HepG2 (cell line): ENCODE measurements at regions not wholly inside any gene's neighbourhood (a gene's known extent, or its start where the extent isn't known, plus 50 kb on each side); places are given as distances from the start of the nearest gene placed in this dataset.

ENCODE experiments used
- ATAC-seq: fragments of 200-7000 bp; cut with Tn5 transposase; 3 replicates; pipeline ENCODE4 v1.9.1; 2020; ENCODE audit warnings: mild to moderate bottlenecking, moderate library complexity
- BruUV-seq: library from RNA; stranded (reverse); fragments of 400-500 nt; replicated peaks from 2 replicates; lab custom pipeline; 2021; lab: Mats Ljungman, UMichigan
- CTCF ChIA-PET: fragments of 300-600 bp; formaldehyde crosslinking; extraction: SDS; loops from one replicate; lab custom pipeline; 2021; ENCODE audit warnings: low total read pairs, inconsistent platforms, low intra/inter-chr PET ratio; lab: Yijun Ruan, JAX
- POLR2A ChIA-PET: fragments of 350-600 bp; sonication (Branson Sonifier 250); formaldehyde crosslinking; loops from one replicate; lab custom pipeline; 2020; ENCODE audit warnings: antibody characterized with exemption, inconsistent platforms; lab: Yijun Ruan, JAX
- DNase-seq: peaks from one replicate; pipeline ENCODE4 v3.0.0-alpha.2; 2015; ENCODE audit warnings: low spot score
- FAIRE-seq: peaks from 3 replicates; lab custom pipeline; 2011; peaks lifted over from hg19 to GRCh38; lab: Jason Lieb, UNC
- H2AFZ ChIP-seq: one replicate; pipeline ENCODE4 v1.6.1; 2011; ENCODE audit warnings: low read length, inconsistent platforms
- H3K27ac ChIP-seq: fragments of 300-600 bp; 3 replicates; pipeline ENCODE4 v1.8.0; 2011; ENCODE audit warnings: mixed run types, mild to moderate bottlenecking, mixed read lengths, low read length, inconsistent platforms; ENCODE audit not compliant: insufficient read depth; ENCODE audit errors: extremely low read length
- H3K27me3 ChIP-seq, 2 experiments: fragments of 200-600 bp in 1 of 2; 2 replicates in 1 of 2; 3 replicates in 1 of 2; pipeline versions ENCODE4 v1.6.0 to v1.8.0; 2011; ENCODE audit warnings: low read length in 2 of 2, mild to moderate bottlenecking in 2 of 2, moderate library complexity in 2 of 2, inconsistent platforms in 1 of 2; ENCODE audit not compliant: insufficient read depth in 2 of 2, control insufficient read depth in 1 of 2
- H3K36me3 ChIP-seq, 2 experiments: fragments of 200-600 bp in 1 of 2; replicated peaks in 1 of 2; 2 replicates in 1 of 2; 3 replicates in 1 of 2; pipeline versions ENCODE4 v1.5.1 to v1.8.0; 2011; ENCODE audit warnings: low read length in 2 of 2, inconsistent platforms in 1 of 2; ENCODE audit not compliant: insufficient read depth in 2 of 2, control insufficient read depth in 1 of 2
- H3K4me1 ChIP-seq: 2 replicates; pipeline ENCODE4 v1.5.1; 2012; ENCODE audit warnings: low read length, inconsistent platforms; ENCODE audit not compliant: insufficient read depth
- H3K4me2 ChIP-seq: 2 replicates; pipeline ENCODE4 v1.6.0; 2011; ENCODE audit warnings: low read depth, low read length, inconsistent platforms
- H3K4me3 ChIP-seq, 3 experiments: fragments of 200-600 bp in 1 of 3; sonication (generic), shearing (Covaris generic) in 1 of 3; replicated peaks in 1 of 3; 2 replicates each; pipeline ENCODE4 v1.5.1; 2011 to 2016; ENCODE audit warnings: low read length in 3 of 3, inconsistent platforms in 2 of 3, low read depth in 2 of 3, mild to moderate bottlenecking in 2 of 3, control low read depth in 1 of 3, mixed read lengths in 1 of 3; ENCODE audit not compliant: insufficient read depth in 1 of 3
- H3K79me2 ChIP-seq: one replicate; pipeline ENCODE4 v1.6.1; 2011; ENCODE audit warnings: low read length, inconsistent platforms; ENCODE audit not compliant: insufficient read depth
- H3K9ac ChIP-seq: 2 replicates; pipeline ENCODE4 v1.6.0; 2011; ENCODE audit warnings: mild to moderate bottlenecking, low read depth, low read length, inconsistent platforms; ENCODE audit not compliant: insufficient read depth
- H3K9me3 ChIP-seq: 2 replicates; pipeline ENCODE4 v1.5.1; 2012; ENCODE audit warnings: mild to moderate bottlenecking, low read length
- H4K20me1 ChIP-seq: 2 replicates; pipeline ENCODE4 v1.6.0; 2011; ENCODE audit warnings: inconsistent platforms, mild to moderate bottlenecking, low read length, moderate library complexity; ENCODE audit not compliant: insufficient read depth
- DPF2 ChIP-seq: sonication (generic); formaldehyde crosslinking; IDR thresholded peaks from 2 replicates; pipeline ENCODE4 v1.4.0; 2020; ENCODE audit warnings: mild to moderate bottlenecking, low read depth, missing genetic modification reagents, borderline replicate concordance
- GTF2F1 ChIP-seq: fragments of 150-350 bp; IDR thresholded peaks from 2 replicates; pipeline ENCODE4 v1.6.1; 2014; ENCODE audit warnings: low read length
- ISX ChIP-seq: sonication (generic); formaldehyde crosslinking; conservative IDR thresholded peaks from 2 replicates; pipeline ENCODE4 v1.5.0; 2020; ENCODE audit warnings: missing genetic modification reagents
- NFATC3 ChIP-seq: sonication (generic); formaldehyde crosslinking; IDR thresholded peaks from 2 replicates; pipeline ENCODE4 v1.5.1; 2020; ENCODE audit warnings: mild to moderate bottlenecking, missing genetic modification reagents
- NFRKB ChIP-seq: fragments of 450-650 bp; IDR thresholded peaks from 2 replicates; pipeline ENCODE4 v1.6.1; 2017
- SALL2 ChIP-seq: sonication (generic); formaldehyde crosslinking; IDR thresholded peaks from 2 replicates; pipeline ENCODE4 v1.8.1; 2023; ENCODE audit warnings: mild to moderate bottlenecking, missing genetic modification reagents, inconsistent platforms
- SNAPC4 ChIP-seq: sonication (generic); formaldehyde crosslinking; IDR thresholded peaks from 2 replicates; pipeline ENCODE4 v1.4.0; 2020; ENCODE audit warnings: mild to moderate bottlenecking, missing genetic modification reagents
- TARDBP ChIP-seq: sonication (generic); formaldehyde crosslinking; IDR thresholded peaks from 2 replicates; pipeline ENCODE4 v1.8.0; 2022; ENCODE audit warnings: mild to moderate bottlenecking, missing genetic modification reagents
- WIZ ChIP-seq: sonication (generic); formaldehyde crosslinking; IDR thresholded peaks from 2 replicates; pipeline ENCODE4 v1.5.1; 2020; ENCODE audit warnings: mild to moderate bottlenecking, missing genetic modification reagents
- ZNF543 ChIP-seq: sonication (generic); formaldehyde crosslinking; IDR thresholded peaks from 2 replicates; pipeline ENCODE4 v1.4.0; 2020; ENCODE audit warnings: mild to moderate bottlenecking, missing genetic modification reagents
- WGBS: methylation state at CpG from one replicate; pipeline ENCODE4 v1.1.6; 2017; ENCODE audit warnings: low lambda C conversion rate; 5-methylcytosine and 5-hydroxymethylcytosine counted together
- in situ Hi-C: cut with HindIII; loops from 2 replicates; pipeline ENCODE4 v1.10.0; 2017; ENCODE audit warnings: low pct_unique_long_range_greater_than_20kb; ENCODE audit not compliant: extremely low pct_ligation_motif_present
- intact Hi-C: fragments of 100-400 bp; cut with micrococcal nuclease; formaldehyde crosslinking; loops from one replicate; pipeline ENCODE4 v1.10.0; 2022; ENCODE audit not compliant: unreplicated experiment
- TF ChIP-seq, protein P1 (sequence below): sonication (generic); formaldehyde crosslinking; IDR thresholded peaks from 2 replicates; pipeline ENCODE4 v1.5.1; 2020; ENCODE audit warnings: mild to moderate bottlenecking, moderate library complexity, missing genetic modification reagents
- TF ChIP-seq, protein P2 (sequence below): sonication (generic); formaldehyde crosslinking; IDR thresholded peaks from 2 replicates; pipeline ENCODE4 v1.4.0; 2020; ENCODE audit warnings: mild to moderate bottlenecking, low read depth, missing genetic modification reagents

DNA sequence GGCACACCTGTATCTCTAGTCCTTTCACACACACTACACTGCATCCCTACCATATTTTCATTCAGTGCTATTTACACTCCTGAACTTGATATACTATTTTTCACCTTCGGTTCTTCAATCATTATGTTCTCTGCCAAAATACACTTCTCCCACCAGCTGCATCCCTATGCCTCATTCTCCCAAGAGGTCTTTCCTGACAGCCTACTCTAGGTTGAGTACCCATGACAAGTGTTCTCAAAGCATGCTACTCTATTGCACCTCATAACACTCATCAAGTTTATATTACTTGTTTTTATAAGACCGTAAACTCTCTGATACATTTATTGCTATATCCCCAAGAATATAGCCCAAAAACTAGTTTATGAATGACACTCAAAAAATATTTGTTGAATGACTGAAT, 549.5 kb downstream of the PYDC2 start (continued):
- TF ChIP-seq, protein P1, sequence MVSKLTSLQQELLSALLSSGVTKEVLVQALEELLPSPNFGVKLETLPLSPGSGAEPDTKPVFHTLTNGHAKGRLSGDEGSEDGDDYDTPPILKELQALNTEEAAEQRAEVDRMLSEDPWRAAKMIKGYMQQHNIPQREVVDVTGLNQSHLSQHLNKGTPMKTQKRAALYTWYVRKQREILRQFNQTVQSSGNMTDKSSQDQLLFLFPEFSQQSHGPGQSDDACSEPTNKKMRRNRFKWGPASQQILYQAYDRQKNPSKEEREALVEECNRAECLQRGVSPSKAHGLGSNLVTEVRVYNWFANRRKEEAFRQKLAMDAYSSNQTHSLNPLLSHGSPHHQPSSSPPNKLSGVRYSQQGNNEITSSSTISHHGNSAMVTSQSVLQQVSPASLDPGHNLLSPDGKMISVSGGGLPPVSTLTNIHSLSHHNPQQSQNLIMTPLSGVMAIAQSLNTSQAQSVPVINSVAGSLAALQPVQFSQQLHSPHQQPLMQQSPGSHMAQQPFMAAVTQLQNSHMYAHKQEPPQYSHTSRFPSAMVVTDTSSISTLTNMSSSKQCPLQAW (CRISPR knock-in tag), result no peak
- no peak for TF ChIP-seq TARDBP
- TF ChIP-seq DPF2 (CRISPR knock-in tag), result no peak

DNA sequence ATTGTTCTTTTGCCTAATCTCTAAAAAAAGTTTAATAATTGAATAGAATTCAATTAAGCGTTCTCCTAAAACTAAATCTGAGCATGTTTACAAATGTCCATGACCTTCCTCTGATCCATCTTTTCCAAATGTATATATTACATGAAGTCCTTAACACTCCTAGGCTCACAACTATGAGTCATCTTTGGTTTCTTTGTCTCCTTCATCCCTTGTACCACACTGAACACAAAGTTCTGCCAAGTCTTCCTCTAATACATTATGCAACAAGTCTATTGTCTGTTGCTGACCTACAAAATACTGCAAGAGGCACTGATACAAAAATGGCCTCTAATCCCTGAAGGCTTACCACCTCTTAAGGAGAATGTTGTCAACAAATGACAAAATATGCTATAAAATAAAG, 550.2 kb downstream of the PYDC2 start:
- H3K27me3 ChIP-seq, result no peaks in the 10 kb centered on the region
- no peaks in the 10 kb centered on the region for H3K79me2 ChIP-seq
- ATAC-seq (no peak), FAIRE-seq (no peak), DNase-seq (no peak)
- no peak overlapping the region for H3K27ac ChIP-seq
- no peak overlapping the region for H3K4me3 ChIP-seq
- H3K36me3 ChIP-seq, result no peaks in the 10 kb centered on the region
- in situ Hi-C loops (no loop called here), intact Hi-C loops (no loop called here)
- BruUV-seq, result no TSS peak
- no peaks in the 10 kb centered on the region for H3K4me1 ChIP-seq
- TF ChIP-seq ZNF543 (CRISPR knock-in tag) (no peak), ISX (CRISPR knock-in tag) (no peak), WIZ (CRISPR knock-in tag) (no peak), SNAPC4 (CRISPR knock-in tag) (no peak), GTF2F1 (no peak), NFRKB (no peak), NFATC3 (CRISPR knock-in tag) (no peak), SALL2 (CRISPR knock-in tag) (no peak)
- TF ChIP-seq, protein P2, sequence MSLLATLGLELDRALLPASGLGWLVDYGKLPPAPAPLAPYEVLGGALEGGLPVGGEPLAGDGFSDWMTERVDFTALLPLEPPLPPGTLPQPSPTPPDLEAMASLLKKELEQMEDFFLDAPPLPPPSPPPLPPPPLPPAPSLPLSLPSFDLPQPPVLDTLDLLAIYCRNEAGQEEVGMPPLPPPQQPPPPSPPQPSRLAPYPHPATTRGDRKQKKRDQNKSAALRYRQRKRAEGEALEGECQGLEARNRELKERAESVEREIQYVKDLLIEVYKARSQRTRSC, result no peak
- CTCF ChIA-PET, result no interaction called here
- no peak overlapping the region for H3K9ac ChIP-seq
- no peaks in the 10 kb centered on the region for H4K20me1 ChIP-seq
- H3K4me2 ChIP-seq, result no peak overlapping the region
- no peak overlapping the region for H2AFZ ChIP-seq
- WGBS, result 8% methylated on average over 1 of the region's 1 CpG
- H3K9me3 ChIP-seq, result peaks cover 50% of the 10 kb centered on the region
- POLR2A ChIA-PET, result no interaction called here
